ENCODE measurements at regions not wholly inside any gene's neighbourhood (a gene's known extent, or its start where the extent isn't known, plus 50 kb on each side); places are given as distances from the start of the nearest gene placed in this dataset.

- Mint-ChIP-seq H3K9me3 (no peaks in the 10 kb centered on the region), H3K4me1 (no peaks in the 10 kb centered on the region), H3K27me3 (ENCODE audit: low read depth) (no peaks in the 10 kb centered on the region), H3K36me3 (ENCODE audit: insufficient read depth in 1 of 3, low read depth in 3 of 3) (no peaks in the 10 kb centered on the region), H3K27ac (no peak overlapping the region), H3K4me3 (no peak overlapping the region)
- no peak overlapping the region for H2BK120ac ChIP-seq (ENCODE audit: low read depth, low read length, poor library complexity, severe bottlenecking)
- H3K4ac ChIP-seq (ENCODE audit: low read depth, low read length), result no peak overlapping the region
- H3K4me1 ChIP-seq (ENCODE audit: insufficient read depth, low read length), result no peaks in the 10 kb centered on the region
- H2BK5ac ChIP-seq (ENCODE audit: insufficient read length, low read length), result no peak overlapping the region
- no peak overlapping the region for H3K23ac ChIP-seq (ENCODE audit: insufficient read length, low read depth, low read length)
- H3K23me2 ChIP-seq (ENCODE audit: insufficient read length, low read depth, low read length, poor library complexity, severe bottlenecking), result no peaks in the 10 kb centered on the region
- H2AK5ac ChIP-seq (ENCODE audit: insufficient read length, low read length), result no peak overlapping the region
- TF ChIP-seq CTCF (conservative IDR thresholded peaks at IDR 0.05), result no peak
- H2BK20ac ChIP-seq (ENCODE audit: low read depth, low read length, poor library complexity, severe bottlenecking), result no peak overlapping the region
- no peak overlapping the region for H3K4me2 ChIP-seq (ENCODE audit: insufficient read depth, insufficient read length, low read length)
- H4K91ac ChIP-seq (ENCODE audit: insufficient read length, low read depth, low read length), result no peak overlapping the region
- no peak overlapping the region for H3K9ac ChIP-seq (ENCODE audit: extremely low read depth, insufficient read length, low read length)
- H3K56ac ChIP-seq (ENCODE audit: insufficient read length, low read depth, low read length), result no peak overlapping the region
- no peak overlapping the region for H2BK15ac ChIP-seq (ENCODE audit: low read depth, low read length)
- H3T11ph ChIP-seq (ENCODE audit: low read length), result no peak overlapping the region
- WGBS (ENCODE audit: extremely low coverage, insufficient read length, low lambda C conversion rate), result no CpG with 5 or more reads among the region's 3 CpGs
- no peak overlapping the region for H3K27ac ChIP-seq (ENCODE audit: insufficient read length, low read depth, low read length)
- no peaks in the 10 kb centered on the region for H3K27me3 ChIP-seq (ENCODE audit: insufficient read depth, low read length)
- no peaks in the 10 kb centered on the region for H3K79me1 ChIP-seq (ENCODE audit: insufficient read depth, low read depth, low read length, poor library complexity, severe bottlenecking)
- no peak overlapping the region for H3K18ac ChIP-seq (ENCODE audit: insufficient read length, low read depth, low read length)
- no peak overlapping the region for H4K8ac ChIP-seq (replicated peaks; ENCODE audit: insufficient read length, low read depth, low read length)
- no peak overlapping the region for H3K14ac ChIP-seq (ENCODE audit: insufficient read depth, low read length)
- no peaks in the 10 kb centered on the region for H3K79me2 ChIP-seq (ENCODE audit: insufficient read depth, low read length)
- no peaks in the 10 kb centered on the region for H3K9me3 ChIP-seq (ENCODE audit: control insufficient read depth, low read depth, low read length)
- no peak overlapping the region for H2BK12ac ChIP-seq (ENCODE audit: insufficient read length, low read depth, low read length)
- DNase-seq, result no peak
- H2AFZ ChIP-seq (ENCODE audit: low read length), result no peak overlapping the region
- no peaks in the 10 kb centered on the region for H4K20me1 ChIP-seq (ENCODE audit: control insufficient read depth, insufficient read depth, insufficient read length)
- no peak overlapping the region for H4K5ac ChIP-seq (ENCODE audit: insufficient read length, low read depth, low read length)
These were observed 499.5 kb upstream of the SLITRK6 start for GRCh38 chr13:86298725-86299124.

All from H9 (cell line).